ENCODE measurements at regions not wholly inside any gene's neighbourhood (a gene's known extent, or its start where the extent isn't known, plus 50 kb on each side); places are given as distances from the start of the nearest gene placed in this dataset.

DNA sequence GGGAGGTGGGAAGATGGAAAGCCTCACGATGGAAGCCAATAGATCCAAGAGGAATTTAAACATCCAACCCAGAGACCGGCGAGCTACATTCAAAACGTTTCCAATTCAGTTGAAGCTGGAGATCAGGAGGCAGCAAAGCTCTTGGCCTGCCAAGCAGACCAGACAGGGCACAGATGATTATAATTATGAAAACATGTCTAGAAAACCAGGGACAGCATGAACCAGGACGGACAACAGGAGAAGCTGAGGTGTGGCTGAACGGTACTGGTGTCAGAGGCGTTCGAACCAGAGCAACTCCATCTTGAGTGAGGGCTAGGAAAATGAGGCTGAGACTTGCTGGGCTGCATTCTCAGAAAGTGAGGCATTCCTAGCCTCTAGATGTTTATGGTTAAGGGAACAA, 102.2 kb upstream of the CCDC150 start:
- DNase-seq: no peak

DNA sequence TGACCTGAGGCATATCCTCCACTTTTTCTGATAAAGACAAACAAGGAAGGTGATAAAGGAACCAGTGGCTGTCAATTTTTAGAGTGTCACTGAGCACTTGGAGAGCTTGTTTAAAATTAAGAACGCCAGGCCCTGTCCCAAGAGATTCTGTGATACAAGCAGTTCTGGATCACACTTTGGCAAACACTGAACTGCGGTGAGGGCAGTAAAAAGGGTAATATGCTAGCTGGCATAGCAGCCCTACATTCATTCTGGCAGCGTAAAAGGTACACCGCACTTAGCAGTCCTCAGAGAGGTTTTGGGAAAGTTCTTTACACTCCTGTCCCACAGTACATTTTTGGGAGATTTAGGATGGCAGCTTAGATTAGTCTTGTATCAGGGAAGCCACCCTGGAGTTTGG, 101.3 kb upstream of the CCDC150 start:
- DNase-seq: no peak

DNA sequence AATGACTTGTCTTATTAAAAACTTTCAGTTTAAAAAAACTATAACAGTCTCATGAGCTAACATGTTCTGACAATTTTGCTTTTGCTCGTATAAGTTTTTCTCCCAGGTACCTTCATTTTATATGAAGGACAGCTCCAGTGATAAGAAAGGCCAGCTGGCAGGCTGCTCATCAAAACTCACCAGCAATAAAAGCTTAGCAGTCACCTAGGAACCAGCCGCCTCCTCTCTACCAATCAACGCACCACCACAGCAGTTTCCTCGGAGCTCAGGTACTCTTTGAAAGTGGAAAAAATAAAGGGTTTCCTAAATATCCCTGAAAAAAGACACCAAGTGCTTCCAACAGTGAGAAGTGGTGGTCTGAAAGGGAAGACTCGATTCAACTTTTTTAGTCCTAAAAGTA, 100.9 kb upstream of the CCDC150 start:
- no peak for DNase-seq

GRCh38 chr2:196544906-196545433, 94.5 kb upstream of the CCDC150 start:
- DNase-seq: no peak

DNA sequence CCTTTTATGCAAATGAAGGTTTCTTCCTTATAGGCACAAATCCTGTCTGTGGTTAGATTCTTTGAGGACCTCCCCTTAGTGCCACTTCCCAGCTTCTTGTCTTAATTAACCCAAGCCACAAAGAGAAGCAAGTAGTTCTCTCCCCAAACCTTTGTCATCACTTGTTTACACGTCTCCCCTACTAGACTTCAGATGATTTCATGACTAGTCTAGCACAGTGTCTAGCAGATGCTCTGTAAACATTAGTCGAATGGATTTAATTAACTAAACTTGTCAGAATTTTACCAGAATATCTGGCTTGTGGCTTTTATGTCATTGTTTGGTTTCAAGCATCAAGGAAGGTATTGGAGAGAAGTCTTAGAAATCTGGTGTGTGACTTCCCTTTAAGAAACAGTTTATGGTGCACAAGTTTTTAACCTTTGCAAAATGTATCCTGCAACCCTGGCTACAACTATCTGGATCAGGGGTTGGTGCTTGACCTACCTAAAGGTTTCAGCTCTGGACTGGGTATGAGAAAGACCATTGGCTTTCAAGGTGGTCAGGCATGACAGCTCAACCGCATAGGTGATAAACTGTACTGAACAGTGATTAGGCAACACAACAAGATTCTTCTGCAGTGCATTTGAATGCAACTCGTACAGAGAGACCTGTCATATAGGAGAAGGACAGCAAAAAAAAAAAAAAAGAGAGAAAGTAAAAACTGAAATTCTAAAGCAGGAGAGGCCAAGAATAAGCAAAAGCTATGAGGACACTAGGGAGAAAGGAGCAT, 93.2 kb upstream of the CCDC150 start:
- DNase-seq: no peak

GRCh38 chr2:196549052-196549451, 90.5 kb upstream of the CCDC150 start:
- DNase-seq: no peak

- DNase-seq: no peak
These were observed 88.5 kb upstream of the CCDC150 start for GRCh38 chr2:196551014-196551413.

GRCh38 chr2:196555161-196555560, 84.4 kb upstream of the CCDC150 start:
- no peak for DNase-seq

DNA sequence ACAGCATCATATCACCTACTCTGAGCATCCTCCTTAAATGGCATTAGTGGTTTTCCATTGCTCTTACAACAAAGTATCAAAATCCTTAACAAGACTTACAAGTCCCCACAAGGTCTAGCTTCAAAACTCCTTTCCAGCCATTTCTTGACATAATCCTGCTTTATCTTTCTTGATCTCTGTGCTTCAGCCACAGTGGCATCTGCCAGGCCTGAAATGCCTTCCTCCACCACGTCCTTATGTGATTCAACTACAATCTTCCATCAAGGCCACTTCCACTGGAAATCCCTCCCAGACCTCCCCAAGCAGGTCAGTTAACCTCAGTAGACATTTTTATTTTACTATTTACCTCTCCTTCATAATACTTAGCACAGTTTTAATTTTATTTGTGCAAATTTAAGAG, 83.8 kb upstream of the CCDC150 start:
- no peak for DNase-seq

GRCh38 chr2:196558497-196558896, 81.0 kb upstream of the CCDC150 start:
- no peak for DNase-seq

DNA sequence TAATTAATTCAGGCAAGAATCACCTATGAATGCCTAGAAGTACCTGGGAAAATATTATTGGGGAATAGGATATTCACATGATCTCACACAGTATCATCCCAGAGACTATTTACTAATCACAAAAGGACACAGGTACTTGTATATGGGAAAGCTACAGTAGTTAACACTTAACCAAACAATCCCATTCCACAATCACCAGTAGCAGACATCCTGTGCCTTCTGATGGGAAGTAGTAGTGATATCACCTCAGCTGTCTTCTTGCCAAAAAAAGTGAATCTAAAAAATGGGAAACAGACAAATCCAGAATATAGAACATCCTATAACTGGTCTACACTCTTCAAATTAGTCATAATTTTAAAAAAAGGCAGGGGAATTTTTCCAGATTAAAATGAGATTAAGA, 75.6 kb upstream of the CCDC150 start:
- DNase-seq: peak; percentile 8

- DNase-seq: no peak
These were observed 74.3 kb upstream of the CCDC150 start for GRCh38 chr2:196565106-196565765.

DNA sequence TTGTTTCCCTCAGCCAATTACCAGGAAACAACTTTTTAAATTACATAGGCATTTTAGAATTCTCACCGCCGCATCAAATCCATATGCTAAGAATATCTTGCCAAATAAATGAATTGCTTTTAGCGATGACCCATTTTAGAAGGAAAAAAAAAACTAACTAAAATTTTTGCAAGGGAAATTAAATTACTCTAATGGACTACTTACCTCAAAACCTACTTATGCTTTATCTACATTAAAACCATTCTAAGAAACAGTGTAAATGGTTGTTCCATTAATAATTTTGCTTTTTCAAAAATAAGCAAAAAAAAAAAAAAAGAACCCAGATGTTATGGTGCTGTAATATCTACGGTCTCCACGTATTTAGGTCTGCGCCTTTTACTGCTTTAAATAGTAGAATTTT, 73.5 kb upstream of the CCDC150 start:
- no peak for DNase-seq

GRCh38 chr2:196566961-196567666, 72.4 kb upstream of the CCDC150 start:
- no peak for DNase-seq

- no peak for DNase-seq
These were observed 71.0 kb upstream of the CCDC150 start for GRCh38 chr2:196568506-196568905.

DNA sequence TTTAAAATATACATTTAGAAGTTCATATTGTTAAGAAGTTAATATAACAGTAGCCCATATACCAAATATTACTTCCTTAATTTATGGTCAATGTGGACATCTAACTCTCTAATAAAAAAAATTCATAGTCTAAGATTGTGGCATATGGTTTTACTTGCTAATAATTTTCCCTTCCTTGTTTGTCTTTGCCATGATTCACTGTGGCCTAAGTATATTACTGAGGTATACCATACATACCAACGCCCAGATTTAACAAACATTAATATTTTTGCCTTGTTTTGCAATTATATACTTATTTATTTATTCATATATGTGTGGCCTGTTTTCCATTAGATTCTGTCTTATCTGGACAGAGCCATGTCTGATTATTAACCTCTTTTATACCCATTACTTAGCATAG, 54.6 kb upstream of the CCDC150 start:
- no peak for DNase-seq

GRCh38 chr2:196586511-196586991, 53.0 kb upstream of the CCDC150 start:
- DNase-seq: peak; percentile 58

GRCh38 chr2:196587056-196587455, 52.5 kb upstream of the CCDC150 start:
- no peak for DNase-seq

DNA sequence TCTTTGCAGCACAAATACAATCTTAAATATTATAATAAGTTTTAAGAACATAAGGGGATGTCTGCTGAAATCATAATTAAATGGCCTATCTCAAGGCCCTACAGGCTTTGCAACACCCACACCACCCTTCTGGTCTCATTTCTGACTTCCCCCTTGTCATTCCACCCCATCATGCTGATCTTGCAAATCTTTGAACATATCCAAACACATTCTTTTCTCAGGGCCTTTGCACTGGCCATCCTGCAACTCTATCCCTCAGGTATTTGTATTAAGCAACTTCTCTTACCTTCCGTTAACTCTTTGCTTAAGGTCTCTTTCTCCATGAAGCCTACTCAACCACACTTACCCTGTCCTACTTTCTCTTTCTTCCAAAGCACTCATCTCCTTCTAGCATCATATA, 51.8 kb upstream of the CCDC150 start:
- DNase-seq: no peak

- DNase-seq: no peak
These were observed 50.1 kb upstream of the CCDC150 start for GRCh38 chr2:196589419-196589818.
